ENCODE measurements at regions not wholly inside any gene's neighbourhood (a gene's known extent, or its start where the extent isn't known, plus 50 kb on each side); places are given as distances from the start of the nearest gene placed in this dataset.

DNA sequence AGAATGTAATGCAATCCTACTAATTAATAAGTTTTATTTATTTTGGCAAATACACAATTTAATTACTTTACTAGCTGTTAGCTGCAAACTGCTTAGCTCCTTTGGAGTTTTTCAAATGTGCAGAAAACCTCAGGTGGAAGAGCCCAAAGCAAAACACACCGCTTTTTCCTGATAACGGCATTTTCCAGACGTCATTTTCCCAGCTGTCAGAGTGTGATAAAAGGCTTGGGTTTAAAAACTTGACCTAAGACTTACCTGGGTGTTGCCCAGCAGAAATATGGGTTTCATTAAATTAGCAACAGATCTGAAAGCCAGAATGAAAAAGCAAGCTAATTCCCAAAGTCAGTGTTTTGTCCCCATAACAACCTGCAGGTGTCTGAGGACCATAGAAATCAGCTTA lies 204.0 kb upstream of the HMCN1 start:
- TF ChIP-seq, protein P1, sequence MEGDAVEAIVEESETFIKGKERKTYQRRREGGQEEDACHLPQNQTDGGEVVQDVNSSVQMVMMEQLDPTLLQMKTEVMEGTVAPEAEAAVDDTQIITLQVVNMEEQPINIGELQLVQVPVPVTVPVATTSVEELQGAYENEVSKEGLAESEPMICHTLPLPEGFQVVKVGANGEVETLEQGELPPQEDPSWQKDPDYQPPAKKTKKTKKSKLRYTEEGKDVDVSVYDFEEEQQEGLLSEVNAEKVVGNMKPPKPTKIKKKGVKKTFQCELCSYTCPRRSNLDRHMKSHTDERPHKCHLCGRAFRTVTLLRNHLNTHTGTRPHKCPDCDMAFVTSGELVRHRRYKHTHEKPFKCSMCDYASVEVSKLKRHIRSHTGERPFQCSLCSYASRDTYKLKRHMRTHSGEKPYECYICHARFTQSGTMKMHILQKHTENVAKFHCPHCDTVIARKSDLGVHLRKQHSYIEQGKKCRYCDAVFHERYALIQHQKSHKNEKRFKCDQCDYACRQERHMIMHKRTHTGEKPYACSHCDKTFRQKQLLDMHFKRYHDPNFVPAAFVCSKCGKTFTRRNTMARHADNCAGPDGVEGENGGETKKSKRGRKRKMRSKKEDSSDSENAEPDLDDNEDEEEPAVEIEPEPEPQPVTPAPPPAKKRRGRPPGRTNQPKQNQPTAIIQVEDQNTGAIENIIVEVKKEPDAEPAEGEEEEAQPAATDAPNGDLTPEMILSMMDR (IDR thresholded peaks at IDR 0.05; ENCODE audit: insufficient read depth, low read length, poor library complexity, severe bottlenecking): no peak
- no peak for TF ChIP-seq EZH2phosphoT487 (conservative IDR thresholded peaks at IDR 0.05; ENCODE audit: low read length)

Measured in SU-DHL-6 (cell line).